GM12891 (cell line): ENCODE measurements at regions not wholly inside any gene's neighbourhood (a gene's known extent, or its start where the extent isn't known, plus 50 kb on each side); places are given as distances from the start of the nearest gene placed in this dataset.

Experiments
- POLR2A ChIP-seq: IDR thresholded peaks from 2 replicates; pipeline ENCODE4 v1.6.1; 2011; ENCODE audit warnings: low read depth, low read length, control low read depth
- SPI1 ChIP-seq: IDR thresholded peaks from 2 replicates; pipeline ENCODE4 v1.6.1; 2011; ENCODE audit warnings: low read depth, low read length, control low read depth

DNA sequence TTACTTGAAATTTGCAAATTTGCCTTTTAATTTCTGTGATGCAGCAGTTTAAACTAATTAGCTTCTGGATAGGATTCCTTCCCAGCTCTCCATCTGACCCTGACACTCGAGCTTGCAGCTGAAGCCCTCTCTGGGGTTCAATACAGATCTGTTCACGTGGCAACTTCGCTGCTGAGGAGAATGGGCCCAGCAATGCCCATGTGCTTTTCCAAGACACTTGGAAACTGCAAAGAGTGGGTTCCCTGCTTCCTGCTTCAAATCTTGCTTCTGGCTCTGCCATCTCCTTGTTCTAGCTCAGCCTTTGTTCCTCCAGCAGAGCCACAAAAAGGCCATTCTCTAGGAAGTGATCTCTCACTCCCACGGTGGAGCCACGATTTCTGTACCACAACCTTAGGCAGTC lies 50.0 kb upstream of the IRX6 start:
- TF ChIP-seq POLR2A (no peak), SPI1 (no peak)
